ENCODE measurements at regions not wholly inside any gene's neighbourhood (a gene's known extent, or its start where the extent isn't known, plus 50 kb on each side); places are given as distances from the start of the nearest gene placed in this dataset.
"Not testable (repeated sequence)": the region's sequence is repeated elsewhere in the genome, so short reads cannot be mapped to it uniquely, and the experiment has no call there.

GRCh38 chr1:219076326-219076937, 97.2 kb upstream of the LYPLAL1 start:
- peak overlapping the region; percentile 25 to 66; a peak in 3 of 6 replicates for H3K27ac ChIP-seq
- ChIA-PET POLR2A (no interaction called here), CTCF (no interaction called here)
- DNase-seq (ENCODE audit: low read depth in 1 of 2, low spot score in 1 of 2) (no peak), ATAC-seq (no peak), FAIRE-seq (no peak)
- no peak overlapping the region for H3K4me3 ChIP-seq
- H3K9me3 ChIP-seq, result 0 out of 3 replicates have a peak, but pooled peaks cover 9% of the 10 kb centered on the region
- H3K4me2 ChIP-seq, result peak overlapping the region; percentile 23
- TF ChIP-seq RARB (CRISPR knock-in tag; IDR thresholded peaks at IDR 0.05), result no peak
- TF ChIP-seq HOXB5 (CRISPR knock-in tag; IDR thresholded peaks at IDR 0.05), result no peak
- no peak for TF ChIP-seq EP300 (IDR thresholded peaks at IDR 0.05)
- no peak for TF ChIP-seq PBX3 (IDR thresholded peaks at IDR 0.05)
- no peak for TF ChIP-seq CTCF (IDR thresholded peaks at IDR 0.05)
- TF ChIP-seq POLR2A (IDR thresholded peaks at IDR 0.05; ENCODE audit: low read length), result no peak
- no peak for TF ChIP-seq CBX8 (IDR thresholded peaks at IDR 0.05)
- TF ChIP-seq ATOH8 (CRISPR knock-in tag; IDR thresholded peaks at IDR 0.05; ENCODE audit: low read depth), result no peak
- no peak for TF ChIP-seq MYC (IDR thresholded peaks at IDR 0.05; ENCODE audit: borderline replicate concordance, low read length)
- TF ChIP-seq HEYL (CRISPR knock-in tag; IDR thresholded peaks at IDR 0.05), result no peak
- H3K4me1 ChIP-seq, result peaks cover 13% of the 10 kb centered on the region
- 96% methylated on average over 1 of the region's 1 CpG for WGBS (ENCODE audit: missing lambda C conversion rate)

GRCh38 chr1:219077767-219078166, 95.9 kb upstream of the LYPLAL1 start:
- H3K27ac ChIP-seq; DNase-seq (ENCODE audit: low read depth in 1 of 2, low spot score in 1 of 2); ATAC-seq; H3K4me3 ChIP-seq; FAIRE-seq; H3K4me2 ChIP-seq; POLR2A ChIA-PET; H3K9me3 ChIP-seq: not testable (repeated sequence)
- 95% methylated on average over 3 of the region's 3 CpGs for WGBS (ENCODE audit: missing lambda C conversion rate)
- CTCF ChIA-PET, result interaction anchor here (1.3 kb wide), 1 partner anchor 11 kb away, joined by 4 read pairs; no protein-coding TSS in a partner anchor
- peaks cover 13% of the 10 kb centered on the region for H3K4me1 ChIP-seq

GRCh38 chr1:219081943-219082925, 91.4 kb upstream of the LYPLAL1 start:
- FAIRE-seq (no peak), DNase-seq (ENCODE audit: low read depth in 1 of 2, low spot score in 1 of 2) (no peak), ATAC-seq (no peak)
- 80% methylated on average over 7 of the region's 7 CpGs for WGBS (ENCODE audit: missing lambda C conversion rate)
- POLR2A ChIA-PET, result no interaction called here
- Histone ChIP-seq H3K9me3 (no peaks in the 10 kb centered on the region), H3K4me2 (no peak overlapping the region), H3K27ac (peak overlapping the region in 1 of 2 experiments; percentile 47; a peak in 3 of 6 replicates), H3K4me1 (peaks cover 19% of the 10 kb centered on the region), H3K4me3 (no peak overlapping the region)
- CTCF ChIA-PET, result interaction anchor here (1.1 to 1.5 kb wide), 2 partner anchors 13 to 16 kb away, joined by 3 read pairs; no protein-coding TSS in a partner anchor
- TF ChIP-seq RFX5 (IDR thresholded peaks at IDR 0.05), result no peak
- no peak for TF ChIP-seq HMGXB4 (CRISPR knock-in tag; IDR thresholded peaks at IDR 0.05; ENCODE audit: borderline replicate concordance)
- no peak for TF ChIP-seq EHF (CRISPR knock-in tag; IDR thresholded peaks at IDR 0.05)
- no peak for TF ChIP-seq PBX3 (IDR thresholded peaks at IDR 0.05)
- TF ChIP-seq ATOH8 (CRISPR knock-in tag; IDR thresholded peaks at IDR 0.05; ENCODE audit: low read depth), result no peak
- TF ChIP-seq SMC3 (IDR thresholded peaks at IDR 0.05), result no peak
- no peak for TF ChIP-seq TP53 (CRISPR knock-in tag; IDR thresholded peaks at IDR 0.05)
- no peak for TF ChIP-seq ESRRA (IDR thresholded peaks at IDR 0.05; ENCODE audit: borderline replicate concordance, low read length)
- TF ChIP-seq HES2 (IDR thresholded peaks at IDR 0.05), result no peak
- TF ChIP-seq HEYL (CRISPR knock-in tag; IDR thresholded peaks at IDR 0.05), result no peak
- TF ChIP-seq RCOR1 (IDR thresholded peaks at IDR 0.05; ENCODE audit: low read depth, low read length), result no peak
- no peak for TF ChIP-seq POLR2AphosphoS2 (conservative IDR thresholded peaks at IDR 0.05; ENCODE audit: low read length)
- TF ChIP-seq CHD2 (IDR thresholded peaks at IDR 0.05; ENCODE audit: low read length, partially characterized antibody), result no peak
- no peak for TF ChIP-seq PHF8 (IDR thresholded peaks at IDR 0.05; ENCODE audit: borderline replicate concordance, low read depth)
- no peak for TF ChIP-seq MAZ (IDR thresholded peaks at IDR 0.05; ENCODE audit: borderline replicate concordance, low read depth, low read length)
- no peak for TF ChIP-seq ZFP36 (IDR thresholded peaks at IDR 0.05; ENCODE audit: borderline replicate concordance, partially characterized antibody)
